Neuronal stem cell (in vitro differentiated cells): ENCODE measurements at regions not wholly inside any gene's neighbourhood (a gene's known extent, or its start where the extent isn't known, plus 50 kb on each side); places are given as distances from the start of the nearest gene placed in this dataset.

ENCODE experiments used
- DNase-seq: peaks from one replicate; pipeline ENCODE4 v3.0.0-alpha.2; 2013; ENCODE audit warnings: low spot score
- H2AFZ ChIP-seq: one replicate; pipeline ENCODE4 v1.6.1; 2013; ENCODE audit warnings: mild to moderate bottlenecking, low read length, inconsistent platforms
- H2AK5ac ChIP-seq: 2 replicates; pipeline ENCODE4 v1.6.1; 2013; ENCODE audit warnings: low read depth, mild to moderate bottlenecking, inconsistent platforms, low read length, moderate library complexity, mixed read lengths
- H2BK120ac ChIP-seq: 2 replicates; pipeline ENCODE4 v1.6.1; 2013; ENCODE audit warnings: low read depth, mild to moderate bottlenecking, inconsistent platforms, low read length, moderate library complexity, mixed read lengths
- H2BK12ac ChIP-seq: one replicate; pipeline ENCODE4 v1.6.1; 2013; ENCODE audit warnings: low read length, inconsistent platforms
- H2BK15ac ChIP-seq: 2 replicates; pipeline ENCODE4 v1.6.1; 2013; ENCODE audit warnings: mild to moderate bottlenecking, low read length, inconsistent platforms, mixed read lengths
- H2BK5ac ChIP-seq: one replicate; pipeline ENCODE4 v1.6.1; 2013; ENCODE audit warnings: inconsistent platforms, mild to moderate bottlenecking, low read length, moderate library complexity
- H3K14ac ChIP-seq: one replicate; pipeline ENCODE4 v1.6.1; 2013; ENCODE audit warnings: low read length, inconsistent platforms
- H3K18ac ChIP-seq: 2 replicates; pipeline ENCODE4 v1.6.1; 2013; ENCODE audit warnings: low read length, inconsistent platforms
- H3K23ac ChIP-seq: 2 replicates; pipeline ENCODE4 v1.6.1; 2013; ENCODE audit warnings: low read depth, mild to moderate bottlenecking, mixed read lengths, low read length, inconsistent platforms; ENCODE audit not compliant: poor library complexity
- H3K27ac ChIP-seq: replicated peaks from 3 replicates; pipeline ENCODE4 v1.5.1; 2013; ENCODE audit warnings: low read length, inconsistent platforms
- H3K27me3 ChIP-seq, 3 experiments: 2 replicates each; pipeline ENCODE4 v1.6.1; 2013; ENCODE audit warnings: low read length in 3 of 3, mild to moderate bottlenecking in 2 of 3, inconsistent platforms in 1 of 3, low read depth in 1 of 3, mixed read lengths in 1 of 3, moderate library complexity in 1 of 3; ENCODE audit not compliant: control insufficient read depth in 3 of 3, insufficient read depth in 3 of 3
- H3K36me3 ChIP-seq, 2 donors: replicated peaks in 1 of 2; 2 replicates each; pipeline ENCODE4 v1.6.1; 2013; ENCODE audit warnings: low read length in 2 of 2; ENCODE audit not compliant: control insufficient read depth in 2 of 2, insufficient read depth in 2 of 2
- H3K4ac ChIP-seq: 2 replicates; pipeline ENCODE4 v1.6.1; 2013; ENCODE audit warnings: inconsistent platforms, mild to moderate bottlenecking, low read length, moderate library complexity
- H3K4me1 ChIP-seq, 2 donors: 1 replicate in 1 of 2; 2 replicates in 1 of 2; pipeline ENCODE4 v1.6.1; 2013; ENCODE audit warnings: low read length in 2 of 2, low read depth in 1 of 2; ENCODE audit not compliant: control insufficient read depth in 2 of 2, insufficient read depth in 1 of 2
- H3K4me2 ChIP-seq: one replicate; pipeline ENCODE4 v1.6.1; 2013; ENCODE audit warnings: mild to moderate bottlenecking, low read length, inconsistent platforms; ENCODE audit not compliant: insufficient read depth, poor library complexity, severe bottlenecking
- H3K4me3 ChIP-seq, 2 donors: 2 replicates each; pipeline ENCODE4 v1.5.1; 2013; ENCODE audit warnings: low read length in 2 of 2, mild to moderate bottlenecking in 2 of 2, inconsistent platforms in 1 of 2, moderate library complexity in 1 of 2
- H3K79me1 ChIP-seq: one replicate; pipeline ENCODE4 v1.6.1; 2013; ENCODE audit warnings: low read depth, mild to moderate bottlenecking, inconsistent platforms, low read length, moderate library complexity
- H3K9ac ChIP-seq: one replicate; pipeline ENCODE4 v1.6.1; 2013; ENCODE audit warnings: mild to moderate bottlenecking, low read depth, low read length, inconsistent platforms; ENCODE audit not compliant: poor library complexity
- H3K9me3 ChIP-seq, 2 donors: replicated peaks in 1 of 2; 2 replicates each; pipeline versions ENCODE3 to v1.6.1; 2013; ENCODE audit warnings: low read length in 2 of 2, mild to moderate bottlenecking in 2 of 2, inconsistent platforms in 1 of 2, low read depth in 1 of 2, mixed read lengths in 1 of 2, moderate library complexity in 1 of 2; ENCODE audit not compliant: control insufficient read depth in 2 of 2, insufficient read depth in 1 of 2
- H4K8ac ChIP-seq: one replicate; pipeline ENCODE4 v1.6.1; 2013; ENCODE audit warnings: low read depth, mild to moderate bottlenecking, inconsistent platforms, low read length, moderate library complexity
- H4K91ac ChIP-seq: one replicate; pipeline ENCODE4 v1.6.1; 2013; ENCODE audit warnings: low read length, low read depth, mild to moderate bottlenecking, inconsistent platforms; ENCODE audit not compliant: poor library complexity
- WGBS, 2 donors: extraction: QIAGEN DNeasy Blood & Tissue Kit; methylation state at CpG; one replicate each; pipeline ENCODE4 v1.1.7; 2013; ENCODE audit warnings: missing lambda C conversion rate in 2 of 2, mixed read lengths in 1 of 2; ENCODE audit not compliant: insufficient read length in 2 of 2, insufficient replicate concordance in 1 of 2; ENCODE audit errors: extremely low coverage in 2 of 2; 5-methylcytosine and 5-hydroxymethylcytosine counted together

DNA sequence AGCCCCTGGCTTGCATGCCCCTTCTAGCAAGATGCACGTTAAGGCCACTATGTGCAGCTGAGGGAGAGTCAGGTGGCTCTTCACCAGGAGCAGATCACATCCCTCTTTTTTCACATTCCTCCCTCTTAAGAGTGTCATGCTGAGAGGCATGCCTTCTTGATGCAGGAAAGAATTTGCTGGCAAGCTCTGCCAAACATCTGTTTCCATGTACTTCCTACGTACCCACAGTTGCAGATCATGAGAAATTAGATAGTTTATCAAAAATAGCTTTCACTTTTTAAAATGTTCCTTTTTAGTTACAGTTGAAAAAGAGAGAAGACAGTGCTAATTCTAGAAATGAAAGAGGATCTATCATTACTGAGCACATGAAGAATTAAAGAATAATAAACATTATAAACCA lies 79.7 kb upstream of the ZNF722 start:
- Histone ChIP-seq H3K36me3 (no peaks in the 10 kb centered on the region), H2BK12ac (no peak overlapping the region), H2BK15ac (no peak overlapping the region), H3K23ac (no peak overlapping the region), H3K4ac (no peak overlapping the region), H3K27me3 (no peaks in the 10 kb centered on the region), H3K9ac (no peak overlapping the region), H3K79me1 (no peaks in the 10 kb centered on the region), H4K91ac (no peak overlapping the region), H3K9me3 (peaks cover 0 to 9% of the 10 kb centered on the region in 2 donors), H2BK5ac (no peak overlapping the region), H2BK120ac (no peak overlapping the region), H2AK5ac (no peak overlapping the region), H3K4me1 (no peaks in the 10 kb centered on the region), H3K4me3 (no peak overlapping the region), H4K8ac (no peak overlapping the region), H3K18ac (no peak overlapping the region), H3K14ac (no peak overlapping the region), H3K27ac (no peak overlapping the region), H3K4me2 (no peak overlapping the region), H2AFZ (no peak overlapping the region)
- DNase-seq = no peak
- no CpG with 5 or more reads among the region's 2 CpGs for WGBS, 2 donors

- Histone ChIP-seq H2BK12ac (no peak overlapping the region), H2AK5ac (no peak overlapping the region), H3K4me2 (no peak overlapping the region), H3K4me3 (no peak overlapping the region), H3K18ac (no peak overlapping the region), H3K9me3 (peaks cover 0 to 30% of the 10 kb centered on the region in 2 donors), H3K4me1 (no peaks in the 10 kb centered on the region), H3K36me3 (no peaks in the 10 kb centered on the region), H2BK120ac (no peak overlapping the region), H2BK15ac (no peak overlapping the region), H3K27me3 (no peaks in the 10 kb centered on the region), H3K79me1 (no peaks in the 10 kb centered on the region), H2BK5ac (no peak overlapping the region), H4K8ac (no peak overlapping the region), H3K9ac (no peak overlapping the region), H4K91ac (no peak overlapping the region), H3K14ac (no peak overlapping the region), H3K27ac (no peak overlapping the region), H3K4ac (no peak overlapping the region), H2AFZ (no peak overlapping the region), H3K23ac (no peak overlapping the region)
- DNase-seq = no peak
- no CpG with 5 or more reads among the region's 12 CpGs for WGBS, 2 donors
Measured at GRCh38 chr7:63925262-63925625, 73.4 kb upstream of the ZNF722 start.

DNA sequence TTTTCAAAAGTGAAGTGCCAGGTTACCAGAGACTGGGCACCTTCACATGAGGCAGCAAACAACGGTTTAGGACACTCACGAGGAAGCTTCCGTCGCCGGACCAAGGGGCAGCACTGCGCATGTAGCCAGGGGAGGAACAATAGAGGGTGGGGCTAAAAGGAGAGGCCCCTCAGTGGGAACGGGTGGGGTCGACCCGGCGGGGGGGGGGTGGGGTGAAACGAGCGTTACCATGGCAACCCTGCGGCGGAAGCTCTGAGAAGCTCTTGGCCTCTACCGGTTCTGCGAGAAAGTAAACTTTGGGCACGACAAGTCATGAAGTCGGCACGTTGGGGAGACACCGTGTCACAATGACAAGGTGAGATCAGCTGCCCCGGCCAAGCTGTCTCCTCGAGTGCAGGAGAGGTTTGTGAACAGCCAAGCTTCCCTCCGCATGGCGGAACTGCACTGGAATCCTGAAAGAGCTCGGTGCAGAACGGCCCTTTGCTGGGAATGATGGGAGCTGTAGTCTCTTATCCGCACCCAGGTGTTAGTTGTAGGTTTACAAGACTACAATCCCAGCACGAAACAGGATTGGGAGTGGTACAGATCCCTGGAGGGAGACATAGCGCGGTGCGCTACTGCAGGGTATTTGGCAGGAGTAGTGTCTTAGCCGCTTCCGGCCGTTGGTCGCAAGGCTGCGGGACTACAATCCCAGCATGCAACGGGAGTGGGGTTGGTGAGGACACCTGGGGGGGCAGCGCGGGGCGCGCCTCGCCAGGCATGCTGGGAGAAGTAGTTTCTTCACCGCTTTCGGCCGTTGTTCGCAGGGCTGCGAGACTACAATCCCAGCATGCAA lies 72.8 kb upstream of the ZNF722 start:
- H3K4me2 ChIP-seq = no peak overlapping the region
- no CpG with 5 or more reads among the region's 47 CpGs for whole genome bisulfite sequencing, 2 donors
- H4K91ac ChIP-seq = no peak overlapping the region
- H4K8ac ChIP-seq = no peak overlapping the region
- H3K79me1 ChIP-seq = no peaks in the 10 kb centered on the region
- H2AK5ac ChIP-seq = no peak overlapping the region
- H2AFZ ChIP-seq = no peak overlapping the region
- H2BK5ac ChIP-seq = no peak overlapping the region
- H3K27me3 ChIP-seq = no peaks in the 10 kb centered on the region
- no peaks in the 10 kb centered on the region for H3K4me1 ChIP-seq
- no peaks in the 10 kb centered on the region for H3K36me3 ChIP-seq
- no peak overlapping the region for H2BK120ac ChIP-seq
- H3K23ac ChIP-seq = no peak overlapping the region
- H3K4me3 ChIP-seq = peak overlapping the region in 1 of 2 donors; percentile 4
- no peak overlapping the region for H3K18ac ChIP-seq
- H2BK12ac ChIP-seq = no peak overlapping the region
- no peak overlapping the region for H3K27ac ChIP-seq
- no peak for DNase-seq
- H3K4ac ChIP-seq = no peak overlapping the region
- no peak overlapping the region for H3K14ac ChIP-seq
- H2BK15ac ChIP-seq = no peak overlapping the region
- peaks cover 0 to 33% of the 10 kb centered on the region in 2 donors for H3K9me3 ChIP-seq
- no peak overlapping the region for H3K9ac ChIP-seq

GRCh38 chr7:63927261-63927660 lies 71.4 kb upstream of the ZNF722 start:
- Histone ChIP-seq H3K4ac (no peak overlapping the region), H4K8ac (no peak overlapping the region), H2BK120ac (no peak overlapping the region), H2BK15ac (no peak overlapping the region), H3K4me3 (no peak overlapping the region), H3K9ac (no peak overlapping the region), H3K18ac (no peak overlapping the region), H3K4me1 (no peaks in the 10 kb centered on the region), H3K4me2 (no peak overlapping the region), H3K36me3 (no peaks in the 10 kb centered on the region), H3K14ac (no peak overlapping the region), H2AK5ac (no peak overlapping the region), H2BK5ac (no peak overlapping the region), H3K79me1 (no peaks in the 10 kb centered on the region), H3K9me3 (peaks cover 0 to 40% of the 10 kb centered on the region in 2 donors), H2AFZ (no peak overlapping the region), H2BK12ac (no peak overlapping the region), H4K91ac (no peak overlapping the region), H3K27me3 (no peaks in the 10 kb centered on the region), H3K27ac (no peak overlapping the region), H3K23ac (no peak overlapping the region)
- no peak for DNase-seq
- no CpG with 5 or more reads among the region's 5 CpGs for WGBS, 2 donors
